Transverse colon (tissue), 4 donors: ENCODE measurements at regions not wholly inside any gene's neighbourhood (a gene's known extent, or its start where the extent isn't known, plus 50 kb on each side); places are given as distances from the start of the nearest gene placed in this dataset.

ENCODE experiments used
- CTCF ChIP-seq, 5 experiments: fragments of 200-600 bp in 3 of 5; fragments of 450-650 bp in 2 of 5; sonication (generic) in 3 of 5; IDR thresholded peaks; 1 replicate in 2 of 5; 2 replicates in 3 of 5; pipeline ENCODE4 v1.5.1; 2016 to 2017; ENCODE audit warnings: antibody characterized with exemption in 5 of 5, inconsistent platforms in 3 of 5, mild to moderate bottlenecking in 2 of 5, moderate library complexity in 1 of 5
- POLR2A ChIP-seq: fragments of 450-650 bp; IDR thresholded peaks from one replicate; pipeline ENCODE4 v1.6.1; 2016; ENCODE audit warnings: antibody characterized with exemption, mild to moderate bottlenecking, moderate library complexity
- POLR2AphosphoS5 ChIP-seq, 3 donors: sonication (generic); formaldehyde crosslinking; IDR thresholded peaks; one replicate each; pipeline ENCODE4 v1.6.1; 2016; ENCODE audit warnings: antibody characterized with exemption in 3 of 3

- TF ChIP-seq POLR2AphosphoS5 (IDR thresholded peaks at IDR 0.05) (no peak), CTCF (IDR thresholded peaks at IDR 0.05) (no peak), POLR2A (no peak)
These were observed 196.4 kb upstream of the KIF2B start for GRCh38 chr17:53626286-53626685.
